ENCODE measurements at regions not wholly inside any gene's neighbourhood (a gene's known extent, or its start where the extent isn't known, plus 50 kb on each side); places are given as distances from the start of the nearest gene placed in this dataset.

- Histone ChIP-seq H4K20me1 (ENCODE audit: insufficient read depth, low read length) (no peaks in the 10 kb centered on the region), H3K27ac (ENCODE audit: extremely low read length, insufficient read depth, low read length) (no peak overlapping the region), H3K9me3 (ENCODE audit: low read length) (peaks cover 50% of the 10 kb centered on the region), H3K4me2 (ENCODE audit: low read depth, low read length) (no peak overlapping the region), H3K27me3 (ENCODE audit: control insufficient read depth in 1 of 2, insufficient read depth in 2 of 2, low read length in 2 of 2) (no peaks in the 10 kb centered on the region), H3K79me2 (ENCODE audit: insufficient read depth, low read length) (no peaks in the 10 kb centered on the region), H3K36me3 (replicated peaks in 1 of 2; ENCODE audit: control insufficient read depth in 1 of 2, insufficient read depth in 2 of 2, low read length in 2 of 2) (no peaks in the 10 kb centered on the region), H2AFZ (ENCODE audit: low read length) (no peak overlapping the region), H3K4me1 (ENCODE audit: insufficient read depth, low read length) (no peaks in the 10 kb centered on the region), H3K9ac (ENCODE audit: insufficient read depth, low read depth, low read length) (no peak overlapping the region), H3K4me3 (replicated peaks in 1 of 3; ENCODE audit: insufficient read depth in 1 of 3, low read depth in 2 of 3, low read length in 3 of 3) (no peak overlapping the region)
- intact Hi-C loops (cut with micrococcal nuclease; ENCODE audit: unreplicated experiment) = no loop called here
- no peak for TF ChIP-seq ZNF784 (CRISPR knock-in tag; IDR thresholded peaks at IDR 0.05; ENCODE audit: borderline replicate concordance)
- FAIRE-seq (no peak), ATAC-seq (no peak), DNase-seq (ENCODE audit: low spot score) (no peak)
- POLR2A ChIA-PET = no interaction called here
- BruUV-seq (replicated peaks) = no TSS peak
- WGBS (ENCODE audit: low lambda C conversion rate) = 56% methylated on average over 1 of the region's 1 CpG
- in situ Hi-C loops (cut with HindIII; ENCODE audit: extremely low pct_ligation_motif_present, low pct_unique_long_range_greater_than_20kb) = no loop called here
- CTCF ChIA-PET (ENCODE audit: low intra/inter-chr PET ratio, low total read pairs) = no interaction called here
Observed at GRCh38 chr4:67020438-67020797, 524.9 kb downstream of the CENPC start.

GRCh38 chr4:67019686-67020437, 525.4 kb downstream of the CENPC start:
- H4K20me1 ChIP-seq (ENCODE audit: insufficient read depth, low read length) = no peaks in the 10 kb centered on the region
- DNase-seq (ENCODE audit: low spot score) (no peak), ATAC-seq (no peak), FAIRE-seq (no peak)
- in situ Hi-C loops (cut with HindIII; ENCODE audit: extremely low pct_ligation_motif_present, low pct_unique_long_range_greater_than_20kb) (no loop called here), intact Hi-C loops (cut with micrococcal nuclease; ENCODE audit: unreplicated experiment) (no loop called here)
- H3K4me1 ChIP-seq (ENCODE audit: insufficient read depth, low read length) = peaks cover 2% of the 10 kb centered on the region
- no peaks in the 10 kb centered on the region for H3K27me3 ChIP-seq (ENCODE audit: control insufficient read depth in 1 of 2, insufficient read depth in 2 of 2, low read length in 2 of 2)
- H3K79me2 ChIP-seq (ENCODE audit: insufficient read depth, low read length) = no peaks in the 10 kb centered on the region
- H3K9ac ChIP-seq (ENCODE audit: insufficient read depth, low read depth, low read length) = no peak overlapping the region
- H3K9me3 ChIP-seq (ENCODE audit: low read length) = peaks cover 55% of the 10 kb centered on the region
- no peak overlapping the region for H3K4me3 ChIP-seq (replicated peaks in 1 of 3; ENCODE audit: insufficient read depth in 1 of 3, low read depth in 2 of 3, low read length in 3 of 3)
- no TSS peak for BruUV-seq (replicated peaks)
- H3K36me3 ChIP-seq (replicated peaks in 1 of 2; ENCODE audit: control insufficient read depth in 1 of 2, insufficient read depth in 2 of 2, low read length in 2 of 2) = no peaks in the 10 kb centered on the region
- H3K4me2 ChIP-seq (ENCODE audit: low read depth, low read length) = no peak overlapping the region
- ChIA-PET POLR2A (no interaction called here), CTCF (ENCODE audit: low intra/inter-chr PET ratio, low total read pairs) (no interaction called here)
- TF ChIP-seq GPN1 (CRISPR knock-in tag; IDR thresholded peaks at IDR 0.05; ENCODE audit: borderline replicate concordance) (no peak), NFE2L2 (IDR thresholded peaks at IDR 0.05; ENCODE audit: low read length) (no peak), ARID5B (CRISPR knock-in tag; IDR thresholded peaks at IDR 0.05) (no peak), ZNF101 (CRISPR knock-in tag; IDR thresholded peaks at IDR 0.05; ENCODE audit: borderline replicate concordance, low read depth) (no peak), THAP7 (CRISPR knock-in tag; IDR thresholded peaks at IDR 0.05) (no peak), SSRP1 (CRISPR knock-in tag; IDR thresholded peaks at IDR 0.05) (no peak), ZNF891 (CRISPR knock-in tag; IDR thresholded peaks at IDR 0.05) (no peak), ZNF225 (CRISPR knock-in tag; IDR thresholded peaks at IDR 0.05) (no peak), ZNF510 (CRISPR knock-in tag; IDR thresholded peaks at IDR 0.05; ENCODE audit: low read depth) (no peak), ZNF329 (CRISPR knock-in tag; IDR thresholded peaks at IDR 0.05; ENCODE audit: low read depth) (no peak)
- no peak overlapping the region for H3K27ac ChIP-seq (ENCODE audit: extremely low read length, insufficient read depth, low read length)
- 11% methylated on average over 3 of the region's 3 CpGs for WGBS (ENCODE audit: low lambda C conversion rate)
- no peak overlapping the region for H2AFZ ChIP-seq (ENCODE audit: low read length)

All from HepG2 (cell line).